Fibroblast of pulmonary artery (primary cell): ENCODE measurements at regions not wholly inside any gene's neighbourhood (a gene's known extent, or its start where the extent isn't known, plus 50 kb on each side); places are given as distances from the start of the nearest gene placed in this dataset.

Experiments
- DNase-seq: peaks from one replicate; pipeline ENCODE4 v3.0.0-alpha.2; 2010; ENCODE audit warnings: low read depth
- H3K4me3 ChIP-seq: replicated peaks from 2 replicates; pipeline ENCODE4 v1.5.1; 2011; ENCODE audit warnings: low read depth, mild to moderate bottlenecking, control low read depth, low read length, moderate library complexity
- CTCF ChIP-seq: IDR thresholded peaks from 2 replicates; pipeline ENCODE4 v1.5.1; 2011; ENCODE audit warnings: mild to moderate bottlenecking, control low read depth, low read length, inconsistent platforms; ENCODE audit errors: missing control alignments

DNA sequence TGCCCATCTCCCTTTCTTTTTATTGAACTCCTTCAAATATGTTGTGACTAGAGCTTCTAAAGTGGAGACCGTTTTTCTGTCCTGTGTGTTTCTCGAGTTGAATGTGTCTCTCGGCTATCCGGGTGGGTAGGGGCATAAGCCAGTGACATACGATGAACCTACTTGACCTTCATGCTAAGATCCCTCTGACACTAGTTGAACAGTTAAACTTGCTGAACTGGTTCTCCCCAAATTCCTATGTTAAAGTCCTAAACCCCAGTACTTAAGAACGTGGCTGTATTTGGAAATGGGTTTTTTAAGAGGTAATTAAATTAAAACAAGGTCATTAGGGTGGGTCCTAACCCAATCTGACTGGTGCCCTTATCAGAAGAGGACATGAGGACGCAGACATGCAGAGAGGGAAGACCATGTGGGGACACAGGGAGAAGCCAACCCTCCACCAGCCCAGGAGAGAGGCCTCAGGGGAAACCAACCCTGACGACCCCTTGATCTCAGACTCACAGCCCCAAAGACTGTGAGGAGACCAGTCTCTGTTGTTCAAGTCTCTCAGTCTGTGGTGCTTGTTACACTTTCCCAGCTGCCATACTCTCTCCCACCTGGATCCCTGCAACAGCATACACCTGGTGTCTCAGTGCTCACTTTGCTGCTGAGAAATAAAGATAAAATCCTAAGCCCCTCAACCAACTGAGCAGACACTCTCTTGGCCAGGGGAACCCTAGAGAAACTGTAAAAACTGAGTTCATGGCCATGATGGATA, 208.4 kb downstream of the MYLK4 start:
- no peak overlapping the region for H3K4me3 ChIP-seq
- DNase-seq = no peak
- no peak for TF ChIP-seq CTCF

GRCh38 chr6:2536451-2536850, 214.3 kb downstream of the MYLK4 start:
- DNase-seq = no peak
- no peak for TF ChIP-seq CTCF
- H3K4me3 ChIP-seq = no peak overlapping the region

DNA sequence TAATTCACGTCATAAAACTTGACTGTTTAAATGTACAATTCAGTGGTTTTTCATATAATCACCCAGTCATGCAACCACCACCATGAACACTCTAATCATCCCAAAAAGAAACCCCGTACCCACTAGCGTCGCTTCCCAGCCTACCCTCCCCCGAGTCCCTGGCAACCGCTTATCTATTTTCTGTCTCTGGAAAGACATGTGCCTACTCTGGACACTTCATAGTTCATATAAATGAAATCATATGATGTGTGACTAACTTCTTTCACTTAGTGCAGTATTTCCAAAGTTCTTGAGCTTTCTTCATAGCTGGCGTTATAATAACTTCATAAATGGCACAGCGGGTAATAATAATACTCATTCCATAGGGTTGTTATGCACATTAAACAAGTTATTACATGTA, 215.2 kb downstream of the MYLK4 start:
- H3K4me3 ChIP-seq = no peak overlapping the region
- DNase-seq = no peak
- TF ChIP-seq CTCF = no peak

GRCh38 chr6:2534406-2535042, 216.2 kb downstream of the MYLK4 start:
- TF ChIP-seq CTCF = no peak
- peak; percentile 28 for DNase-seq

DNA sequence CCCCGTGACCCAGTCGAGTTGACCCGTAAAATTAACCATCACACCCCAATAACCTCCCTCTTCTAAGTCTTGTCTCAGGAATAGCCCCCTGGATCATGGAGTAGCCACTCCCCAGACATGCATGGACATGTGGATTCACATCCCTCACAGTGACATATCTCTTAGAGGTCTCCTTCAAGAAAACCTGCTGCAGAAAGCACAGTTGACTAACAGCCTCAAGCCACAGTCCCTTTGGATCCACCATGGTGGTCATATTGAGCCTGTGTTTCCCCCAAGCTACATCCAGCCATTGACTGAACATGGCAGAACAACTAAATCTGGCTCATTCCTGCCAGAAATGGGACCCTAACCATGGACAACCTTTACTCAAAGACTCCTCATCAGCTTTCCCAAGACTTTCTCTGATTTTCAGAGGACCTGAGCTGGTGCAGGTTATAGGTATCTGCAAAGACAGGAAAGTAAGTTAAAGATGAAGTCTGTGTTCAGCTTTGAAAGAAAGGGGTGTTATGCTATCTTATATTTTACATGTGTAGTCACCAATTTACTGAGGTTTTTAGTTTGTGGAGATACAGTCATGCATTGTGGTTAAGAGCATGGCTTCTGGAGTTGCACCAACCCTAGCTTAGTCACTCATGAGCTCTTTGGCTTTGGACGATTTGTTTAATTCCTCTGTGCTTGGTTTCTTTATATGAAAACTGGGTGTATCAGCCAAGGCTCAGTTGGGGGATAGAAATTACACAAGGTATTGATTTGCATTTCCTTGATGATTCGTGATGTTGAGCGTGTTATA, 219.1 kb downstream of the MYLK4 start:
- DNase-seq = peak; percentile 77
- no peak overlapping the region for H3K4me3 ChIP-seq
- TF ChIP-seq CTCF = no peak

More at GRCh38 chr6:2534406-2535042, 216.2 kb downstream of the MYLK4 start:
- H3K4me3 ChIP-seq = no peak overlapping the region

DNA sequence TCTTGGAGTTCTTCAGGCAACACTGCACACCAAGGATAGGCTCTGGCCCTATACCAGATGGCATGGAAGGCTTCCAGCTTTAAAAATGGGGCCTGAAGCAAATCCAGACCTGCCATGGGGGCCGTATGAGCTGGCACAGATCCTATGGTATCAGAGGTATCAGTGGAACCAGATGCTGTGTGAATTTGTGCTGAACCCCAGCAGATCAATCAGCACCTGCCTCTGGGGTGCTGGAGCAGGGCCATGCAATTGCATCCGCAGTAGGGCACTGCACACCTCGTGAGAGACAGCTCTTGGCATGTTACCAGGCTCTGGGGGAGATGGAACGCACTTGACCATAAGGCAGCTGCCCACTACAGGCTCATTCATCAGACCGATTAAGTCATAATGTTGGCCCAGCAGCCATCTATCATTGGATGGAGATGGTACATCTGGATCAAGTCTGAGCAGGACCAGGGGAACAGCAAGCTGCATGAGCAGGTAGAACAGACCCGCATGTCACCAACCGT, 221.5 kb downstream of the MYLK4 start:
- no peak for DNase-seq
- TF ChIP-seq CTCF = no peak
- no peak overlapping the region for H3K4me3 ChIP-seq
